ENCODE measurements at regions not wholly inside any gene's neighbourhood (a gene's known extent, or its start where the extent isn't known, plus 50 kb on each side); places are given as distances from the start of the nearest gene placed in this dataset.

- no peak for DNase-seq (ENCODE audit: low read depth, low spot score)
- no peaks in the 10 kb centered on the region for H3K4me1 ChIP-seq (ENCODE audit: control insufficient read depth, extremely low read depth, insufficient read depth, low read length)
- BruUV-seq (replicated peaks) = no TSS peak
- no peaks in the 10 kb centered on the region for H3K36me3 ChIP-seq (ENCODE audit: control insufficient read depth in 2 of 2, extremely low read depth in 1 of 2, insufficient read depth in 2 of 2, low read length in 2 of 2)
- FAIRE-seq = no peak
- ChIA-PET CTCF (no interaction called here), POLR2A (no interaction called here)
- TF ChIP-seq JUN (IDR thresholded peaks at IDR 0.05; ENCODE audit: borderline replicate concordance, insufficient read depth, insufficient read length, low read depth) (no peak), FOS (IDR thresholded peaks at IDR 0.05; ENCODE audit: borderline replicate concordance, insufficient read depth, low read length) (no peak), POLR2AphosphoS5 (IDR thresholded peaks at IDR 0.05; ENCODE audit: insufficient read depth, low read depth, low read length) (no peak), CTCF (IDR thresholded peaks at IDR 0.05; ENCODE audit: extremely low read depth in 1 of 2, insufficient read depth in 1 of 2, low read depth in 1 of 2, low read length in 2 of 2) (no peak), POLR2A (IDR thresholded peaks at IDR 0.05; ENCODE audit: low read depth, low read length) (no peak), MAX (IDR thresholded peaks at IDR 0.05; ENCODE audit: insufficient read depth, insufficient read length) (no peak), EZH2 (IDR thresholded peaks at IDR 0.05; ENCODE audit: borderline replicate concordance, low read depth, low read length, severe bottlenecking) (no peak), MYC (IDR thresholded peaks at IDR 0.05; ENCODE audit: low read depth, low read length) (no peak), GATA2 (IDR thresholded peaks at IDR 0.05; ENCODE audit: insufficient read depth, insufficient read length, low read depth, low read length) (no peak)
- dilution Hi-C loops (cut with MboI; ENCODE audit: extremely low pct_ligation_motif_present, low sequenced_read_pairs) = no loop called here
- no peak overlapping the region for H3K27ac ChIP-seq (ENCODE audit: insufficient read depth, low read depth, low read length)
- intact Hi-C loops (cut with micrococcal nuclease) = no loop called here
- H2AFZ ChIP-seq (ENCODE audit: low read depth, low read length) = no peak overlapping the region
- H4K20me1 ChIP-seq (replicated peaks; ENCODE audit: control insufficient read depth, extremely low read depth, insufficient read depth, low read length) = no peaks in the 10 kb centered on the region
- H3K9me3 ChIP-seq (replicated peaks; ENCODE audit: control insufficient read depth, insufficient read depth, low read length) = no peaks in the 10 kb centered on the region
- no peak overlapping the region for H3K4me2 ChIP-seq (ENCODE audit: insufficient read depth, low read length)
- no peak overlapping the region for H3K9ac ChIP-seq (replicated peaks; ENCODE audit: extremely low read depth, insufficient read depth, low read length)
- H3K4me3 ChIP-seq (replicated peaks in 1 of 3; ENCODE audit: insufficient read depth in 1 of 3, low read depth in 1 of 3, low read length in 3 of 3) = no peak overlapping the region
- no peaks in the 10 kb centered on the region for H3K27me3 ChIP-seq (ENCODE audit: control insufficient read depth in 2 of 2, insufficient read depth in 2 of 2, low read length in 2 of 2)
- H3K9me1 ChIP-seq (replicated peaks; ENCODE audit: control insufficient read depth, extremely low read depth, insufficient read depth, low read length) = no peaks in the 10 kb centered on the region
- H3K79me2 ChIP-seq (ENCODE audit: control insufficient read depth, insufficient read depth, low read length) = no peaks in the 10 kb centered on the region
Measured at GRCh38 chr9:119933191-119933590, 564.0 kb upstream of the BRINP1 start.

Data from endothelial cell of umbilical vein (primary cell).